ENCODE measurements at regions not wholly inside any gene's neighbourhood (a gene's known extent, or its start where the extent isn't known, plus 50 kb on each side); places are given as distances from the start of the nearest gene placed in this dataset.
A peak's percentile ranks its signal among the peaks of the same experiment; 100 is the strongest.

- no peaks in the 10 kb centered on the region for H3K27me3 ChIP-seq
- no peak overlapping the region for H3K4me3 ChIP-seq
- no peak for TF ChIP-seq EP300 (IDR thresholded peaks at IDR 0.05; ENCODE audit: low read depth)
- TF ChIP-seq POLR2A (IDR thresholded peaks at IDR 0.05) = no peak
- TF ChIP-seq CTCF (IDR thresholded peaks at IDR 0.05) = no peak
- no peak for TF ChIP-seq POLR2AphosphoS5 (IDR thresholded peaks at IDR 0.05)
- H3K4me1 ChIP-seq = peaks cover under 1 to 55% (median 28%) of the 10 kb centered on the region in 4 donors
- no peaks in the 10 kb centered on the region for H3K36me3 ChIP-seq
- in situ Hi-C loops (cut with MboI; ENCODE audit: low pct_ligation_motif_present in 1 of 4, low pct_unique_long_range_greater_than_20kb in 1 of 4, low sequenced_read_pairs in 3 of 4) (no loop called here), intact Hi-C loops (cut with DNase I; ENCODE audit: low total_unique reads) (no loop called here)
- no peaks in the 10 kb centered on the region for H3K9me3 ChIP-seq
- 40 to 87% methylated on average over 2 to 4 of the region's 4 CpGs for WGBS, 2 donors (ENCODE audit: low coverage in 1 of 2)
- peak overlapping the region; percentile 33 to 74 (median 67) for H3K27ac ChIP-seq
- DNase-seq = no peak
Observed at GRCh38 chr9:107605041-107605440, 115.5 kb upstream of the KLF4 start.

GRCh38 chr9:107603281-107603680 lies 113.7 kb upstream of the KLF4 start:
- H3K4me3 ChIP-seq = no peak overlapping the region
- no peaks in the 10 kb centered on the region for H3K27me3 ChIP-seq
- no peaks in the 10 kb centered on the region for H3K36me3 ChIP-seq
- H3K27ac ChIP-seq = peak overlapping the region in 3 of 4 donors; percentile 38 to 69 (median 42)
- peaks cover 4 to 72% (median 45%) of the 10 kb centered on the region in 4 donors for H3K4me1 ChIP-seq
- in situ Hi-C loops (cut with MboI; ENCODE audit: low pct_ligation_motif_present in 1 of 4, low pct_unique_long_range_greater_than_20kb in 1 of 4, low sequenced_read_pairs in 3 of 4) (no loop called here), intact Hi-C loops (cut with DNase I; ENCODE audit: low total_unique reads) (no loop called here)
- H3K9me3 ChIP-seq = no peaks in the 10 kb centered on the region
- no peak for TF ChIP-seq POLR2A (IDR thresholded peaks at IDR 0.05)
- TF ChIP-seq CTCF (IDR thresholded peaks at IDR 0.05) = no peak
- no peak for TF ChIP-seq EP300 (IDR thresholded peaks at IDR 0.05; ENCODE audit: low read depth)
- TF ChIP-seq POLR2AphosphoS5 (IDR thresholded peaks at IDR 0.05) = no peak
- DNase-seq = no peak
- 10 to 78% methylated on average over 1 to 4 of the region's 4 CpGs for WGBS, 2 donors (ENCODE audit: low coverage in 1 of 2)

- TF ChIP-seq CTCF (IDR thresholded peaks at IDR 0.05) (no peak), POLR2AphosphoS5 (IDR thresholded peaks at IDR 0.05) (peak in 2 of 3 donors; percentile 37 to 44), POLR2A (IDR thresholded peaks at IDR 0.05) (no peak), EP300 (IDR thresholded peaks at IDR 0.05; ENCODE audit: low read depth) (no peak)
- intact Hi-C loops (cut with DNase I; ENCODE audit: low total_unique reads) = no loop called here
- H3K27ac ChIP-seq = peak overlapping the region; percentile 69 to 79 (median 74)
Observed at GRCh38 chr9:107600060-107600573, 110.5 kb upstream of the KLF4 start.

GRCh38 chr9:107597743-107598217 lies 108.2 kb upstream of the KLF4 start:
- peak overlapping the region; percentile 69 to 79 (median 74) for H3K27ac ChIP-seq
- in situ Hi-C loops (cut with MboI; ENCODE audit: low pct_ligation_motif_present in 1 of 4, low pct_unique_long_range_greater_than_20kb in 1 of 4, low sequenced_read_pairs in 3 of 4) = no loop called here
- peaks cover 4 to 58% (median 42%) of the 10 kb centered on the region in 4 donors for H3K4me1 ChIP-seq
- intact Hi-C loops (cut with DNase I; ENCODE audit: low total_unique reads) = no loop called here
- H3K9me3 ChIP-seq = no peaks in the 10 kb centered on the region
- peak; percentile 77 for DNase-seq
- no peak overlapping the region for H3K4me3 ChIP-seq
- no peaks in the 10 kb centered on the region for H3K27me3 ChIP-seq
- TF ChIP-seq EP300 (IDR thresholded peaks at IDR 0.05; ENCODE audit: low read depth) (no peak), CTCF (IDR thresholded peaks at IDR 0.05) (no peak), POLR2A (IDR thresholded peaks at IDR 0.05) (peak; percentile 78), POLR2AphosphoS5 (IDR thresholded peaks at IDR 0.05) (peak in 2 of 3 donors; percentile 72 to 88)
- 42 to 55% methylated on average over 2 to 7 of the region's 7 CpGs for WGBS, 2 donors (ENCODE audit: low coverage in 1 of 2)
- no peaks in the 10 kb centered on the region for H3K36me3 ChIP-seq

More at GRCh38 chr9:107600060-107600573, 110.5 kb upstream of the KLF4 start:
- no peak for DNase-seq
- 24 to 34% methylated on average over 3 of the region's 3 CpGs for WGBS, 2 donors (ENCODE audit: low coverage in 1 of 2)
- Histone ChIP-seq H3K4me3 (no peak overlapping the region), H3K27me3 (no peaks in the 10 kb centered on the region), H3K36me3 (no peaks in the 10 kb centered on the region), H3K4me1 (peaks cover 4 to 59% (median 39%) of the 10 kb centered on the region in 4 donors), H3K9me3 (no peaks in the 10 kb centered on the region)
- in situ Hi-C loops (cut with MboI; ENCODE audit: low pct_ligation_motif_present in 1 of 4, low pct_unique_long_range_greater_than_20kb in 1 of 4, low sequenced_read_pairs in 3 of 4) = no loop called here

All from transverse colon (tissue), 4 donors.